ENCODE measurements at regions not wholly inside any gene's neighbourhood (a gene's known extent, or its start where the extent isn't known, plus 50 kb on each side); places are given as distances from the start of the nearest gene placed in this dataset.
"Not testable (repeated sequence)": the region's sequence is repeated elsewhere in the genome, so short reads cannot be mapped to it uniquely, and the experiment has no call there.

GRCh38 chr5:82628364-82628910 lies 350.3 kb upstream of the RPS23 start:
- Histone ChIP-seq H3K27me3 (replicated peaks in 1 of 2; ENCODE audit: control insufficient read depth in 2 of 2, insufficient read depth in 2 of 2, low read length in 1 of 2) (no peaks in the 10 kb centered on the region), H3K27ac (ENCODE audit: control insufficient read depth, insufficient read depth) (no peak overlapping the region), H3K79me2 (ENCODE audit: control insufficient read depth, insufficient read depth, low read length) (no peaks in the 10 kb centered on the region), H3K4me2 (ENCODE audit: control insufficient read depth, insufficient read depth) (no peak overlapping the region), H3K36me3 (ENCODE audit: control insufficient read depth in 2 of 2, insufficient read depth in 2 of 2, low read length in 1 of 2) (no peaks in the 10 kb centered on the region), H3K9ac (ENCODE audit: control insufficient read depth, insufficient read depth, low read length) (no peak overlapping the region), H4K20me1 (ENCODE audit: control insufficient read depth, insufficient read depth) (no peaks in the 10 kb centered on the region), H3K9me3 (replicated peaks; ENCODE audit: control insufficient read depth, insufficient read depth, low read length) (no peaks in the 10 kb centered on the region), H3K4me1 (ENCODE audit: control insufficient read depth, insufficient read depth, low read length) (no peaks in the 10 kb centered on the region), H3K4me3 (no peak overlapping the region), H2AFZ (ENCODE audit: control insufficient read depth, low read depth, low read length) (no peak overlapping the region)
- ATAC-seq (no peak), FAIRE-seq (no peak), DNase-seq (ENCODE audit: low read depth, low spot score) (no peak)
- in situ Hi-C loops (cut with MboI), result loop anchor here (25.0 kb wide), 1 partner anchor 809 kb away; no protein-coding TSS in a partner anchor
- ChIA-PET SMC1A (ENCODE audit: uncharacterized antibody, unreplicated experiment) (no interaction called here), RAD21 (ENCODE audit: unreplicated experiment) (no interaction called here), CTCF (no interaction called here), POLR2A (no interaction called here)
- intact Hi-C loops (cut with micrococcal nuclease; ENCODE audit: unreplicated experiment), result no loop called here
- 21% methylated on average over 1 of the region's 1 CpG for WGBS (ENCODE audit: insufficient coverage, insufficient replicate concordance, low lambda C conversion rate, missing lambda C conversion rate)
- BruUV-seq (replicated peaks), result no TSS peak
- TF ChIP-seq ATF3 (IDR thresholded peaks at IDR 0.05; ENCODE audit: borderline replicate concordance, extremely low read depth, low read depth, low read length) (no peak), BRCA1 (IDR thresholded peaks at IDR 0.05; ENCODE audit: low read depth, low read length) (no peak), NKRF (conservative IDR thresholded peaks at IDR 0.05) (no peak), SMAD5 (IDR thresholded peaks at IDR 0.05; ENCODE audit: low read depth) (no peak), EZH2 (IDR thresholded peaks at IDR 0.05; ENCODE audit: borderline replicate concordance, control insufficient read depth, low read depth, low read length) (no peak), ZNF274 (IDR thresholded peaks at IDR 0.05; ENCODE audit: insufficient read depth, insufficient read length) (no peak)
- TF ChIP-seq, protein P1, sequence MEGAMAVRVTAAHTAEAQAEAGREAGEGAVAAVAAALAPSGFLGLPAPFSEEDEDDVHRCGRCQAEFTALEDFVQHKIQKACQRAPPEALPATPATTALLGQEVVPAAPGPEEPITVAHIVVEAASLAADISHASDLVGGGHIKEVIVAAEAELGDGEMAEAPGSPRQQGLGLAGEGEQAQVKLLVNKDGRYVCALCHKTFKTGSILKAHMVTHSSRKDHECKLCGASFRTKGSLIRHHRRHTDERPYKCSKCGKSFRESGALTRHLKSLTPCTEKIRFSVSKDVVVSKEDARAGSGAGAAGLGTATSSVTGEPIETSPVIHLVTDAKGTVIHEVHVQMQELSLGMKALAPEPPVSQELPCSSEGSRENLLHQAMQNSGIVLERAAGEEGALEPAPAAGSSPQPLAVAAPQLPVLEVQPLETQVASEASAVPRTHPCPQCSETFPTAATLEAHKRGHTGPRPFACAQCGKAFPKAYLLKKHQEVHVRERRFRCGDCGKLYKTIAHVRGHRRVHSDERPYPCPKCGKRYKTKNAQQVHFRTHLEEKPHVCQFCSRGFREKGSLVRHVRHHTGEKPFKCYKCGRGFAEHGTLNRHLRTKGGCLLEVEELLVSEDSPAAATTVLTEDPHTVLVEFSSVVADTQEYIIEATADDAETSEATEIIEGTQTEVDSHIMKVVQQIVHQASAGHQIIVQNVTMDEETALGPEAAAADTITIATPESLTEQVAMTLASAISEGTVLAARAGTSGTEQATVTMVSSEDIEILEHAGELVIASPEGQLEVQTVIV (IDR thresholded peaks at IDR 0.05; ENCODE audit: borderline replicate concordance, partially characterized antibody), result no peak

- H3K27ac ChIP-seq (ENCODE audit: control insufficient read depth, insufficient read depth); ATAC-seq; H4K20me1 ChIP-seq (ENCODE audit: control insufficient read depth, insufficient read depth); BruUV-seq (replicated peaks); FAIRE-seq; H3K9me3 ChIP-seq (replicated peaks; ENCODE audit: control insufficient read depth, insufficient read depth, low read length); H2AFZ ChIP-seq (ENCODE audit: control insufficient read depth, low read depth, low read length); CTCF ChIA-PET; H3K9ac ChIP-seq (ENCODE audit: control insufficient read depth, insufficient read depth, low read length); POLR2A ChIA-PET; H3K4me3 ChIP-seq; H3K27me3 ChIP-seq (replicated peaks in 1 of 2; ENCODE audit: control insufficient read depth in 2 of 2, insufficient read depth in 2 of 2, low read length in 1 of 2); H3K4me1 ChIP-seq (ENCODE audit: control insufficient read depth, insufficient read depth, low read length); RAD21 ChIA-PET (ENCODE audit: unreplicated experiment); DNase-seq (ENCODE audit: low read depth, low spot score); H3K4me2 ChIP-seq (ENCODE audit: control insufficient read depth, insufficient read depth); H3K36me3 ChIP-seq (ENCODE audit: control insufficient read depth in 2 of 2, insufficient read depth in 2 of 2, low read length in 1 of 2); H3K79me2 ChIP-seq (ENCODE audit: control insufficient read depth, insufficient read depth, low read length); intact Hi-C loops (cut with micrococcal nuclease; ENCODE audit: unreplicated experiment); SMC1A ChIA-PET (ENCODE audit: uncharacterized antibody, unreplicated experiment): not testable (repeated sequence)
- 21% methylated on average over 4 of the region's 4 CpGs for WGBS (ENCODE audit: insufficient coverage, insufficient replicate concordance, low lambda C conversion rate, missing lambda C conversion rate)
- in situ Hi-C loops (cut with MboI), result loop anchor here (25.0 kb wide), 1 partner anchor 810 kb away; no protein-coding TSS in a partner anchor
Observed at GRCh38 chr5:82626905-82627591, 348.9 kb upstream of the RPS23 start.

Data from GM12878 (cell line).